Cardiac muscle cell (in vitro differentiated cells and primary cell): ENCODE measurements at regions not wholly inside any gene's neighbourhood (a gene's known extent, or its start where the extent isn't known, plus 50 kb on each side); places are given as distances from the start of the nearest gene placed in this dataset.
"Not testable (repeated sequence)": the region's sequence is repeated elsewhere in the genome, so short reads cannot be mapped to it uniquely, and the experiment has no call there.

Source experiments
- DNase-seq, 2 donors: peaks; one replicate each; pipeline versions ENCODE4 v3.0.0 to v3.0.0-alpha.2; 2010 to 2017; ENCODE audit warnings: low read depth in 1 of 2, low spot score in 1 of 2
- H3K27ac ChIP-seq: fragments of 200-600 bp; sonication (generic); 2 replicates; pipeline ENCODE4 v1.5.1; 2016
- H3K27me3 ChIP-seq: fragments of 200-600 bp; sonication (generic); 2 replicates; pipeline ENCODE4 v1.6.0; 2016; ENCODE audit warnings: control low read depth
- H3K36me3 ChIP-seq: fragments of 200-600 bp; sonication (generic); 2 replicates; pipeline ENCODE4 v1.5.1; 2016; ENCODE audit warnings: control low read depth
- H3K4me1 ChIP-seq: fragments of 200-600 bp; sonication (generic); 2 replicates; pipeline ENCODE4 v1.8.1; 2017; ENCODE audit warnings: low read depth, mild to moderate bottlenecking, mixed run types
- H3K4me3 ChIP-seq: fragments of 200-600 bp; sonication (generic); 2 replicates; pipeline ENCODE4 v1.5.1; 2016; ENCODE audit warnings: mild to moderate bottlenecking
- H3K9me3 ChIP-seq: fragments of 200-600 bp; sonication (generic); 2 replicates; pipeline ENCODE4 v1.5.1; 2017; ENCODE audit warnings: low read depth, mild to moderate bottlenecking, control low read depth
- TF ChIP-seq, protein P1 (sequence below): IDR thresholded peaks from 2 replicates; pipeline ENCODE4 v1.5.1; 2012; ENCODE audit warnings: low read depth, mild to moderate bottlenecking, low read length

DNA sequence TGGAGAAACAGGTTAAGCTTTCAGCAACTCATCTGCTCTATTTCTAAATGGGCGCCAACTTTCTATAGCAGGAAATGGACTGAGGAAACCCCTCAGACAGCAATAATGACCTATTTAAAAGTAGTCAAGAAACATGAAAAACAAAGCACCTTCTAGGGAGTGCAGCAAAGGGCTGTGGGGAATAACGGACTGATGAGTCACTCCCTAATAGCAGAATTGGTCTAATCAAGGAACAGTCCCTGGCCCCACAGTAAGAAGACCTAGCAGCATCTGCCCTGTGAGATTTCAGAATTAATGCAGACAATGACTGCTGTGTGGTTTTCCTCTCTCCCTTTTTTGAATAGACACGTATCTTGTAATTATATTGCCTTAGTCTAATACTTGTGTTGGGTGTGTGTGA is 602.9 kb downstream of the IPMK start:
- no peak overlapping the region for H3K27ac ChIP-seq
- H3K9me3 ChIP-seq, result no peaks in the 10 kb centered on the region
- H3K4me1 ChIP-seq, result no peaks in the 10 kb centered on the region
- H3K27me3 ChIP-seq, result no peaks in the 10 kb centered on the region
- TF ChIP-seq, protein P1, sequence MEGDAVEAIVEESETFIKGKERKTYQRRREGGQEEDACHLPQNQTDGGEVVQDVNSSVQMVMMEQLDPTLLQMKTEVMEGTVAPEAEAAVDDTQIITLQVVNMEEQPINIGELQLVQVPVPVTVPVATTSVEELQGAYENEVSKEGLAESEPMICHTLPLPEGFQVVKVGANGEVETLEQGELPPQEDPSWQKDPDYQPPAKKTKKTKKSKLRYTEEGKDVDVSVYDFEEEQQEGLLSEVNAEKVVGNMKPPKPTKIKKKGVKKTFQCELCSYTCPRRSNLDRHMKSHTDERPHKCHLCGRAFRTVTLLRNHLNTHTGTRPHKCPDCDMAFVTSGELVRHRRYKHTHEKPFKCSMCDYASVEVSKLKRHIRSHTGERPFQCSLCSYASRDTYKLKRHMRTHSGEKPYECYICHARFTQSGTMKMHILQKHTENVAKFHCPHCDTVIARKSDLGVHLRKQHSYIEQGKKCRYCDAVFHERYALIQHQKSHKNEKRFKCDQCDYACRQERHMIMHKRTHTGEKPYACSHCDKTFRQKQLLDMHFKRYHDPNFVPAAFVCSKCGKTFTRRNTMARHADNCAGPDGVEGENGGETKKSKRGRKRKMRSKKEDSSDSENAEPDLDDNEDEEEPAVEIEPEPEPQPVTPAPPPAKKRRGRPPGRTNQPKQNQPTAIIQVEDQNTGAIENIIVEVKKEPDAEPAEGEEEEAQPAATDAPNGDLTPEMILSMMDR, result no peak
- peak in 1 of 2 donors; percentile 3 for DNase-seq
- no peak overlapping the region for H3K4me3 ChIP-seq
- no peaks in the 10 kb centered on the region for H3K36me3 ChIP-seq

- Histone ChIP-seq H3K27me3 (no peaks in the 10 kb centered on the region), H3K27ac (no peak overlapping the region), H3K4me3 (no peak overlapping the region), H3K9me3 (no peaks in the 10 kb centered on the region), H3K36me3 (no peaks in the 10 kb centered on the region), H3K4me1 (no peaks in the 10 kb centered on the region)
- TF ChIP-seq, protein P1, result no peak
- no peak for DNase-seq
Observed at GRCh38 chr10:57663401-57663800, 604.3 kb downstream of the IPMK start.

DNA sequence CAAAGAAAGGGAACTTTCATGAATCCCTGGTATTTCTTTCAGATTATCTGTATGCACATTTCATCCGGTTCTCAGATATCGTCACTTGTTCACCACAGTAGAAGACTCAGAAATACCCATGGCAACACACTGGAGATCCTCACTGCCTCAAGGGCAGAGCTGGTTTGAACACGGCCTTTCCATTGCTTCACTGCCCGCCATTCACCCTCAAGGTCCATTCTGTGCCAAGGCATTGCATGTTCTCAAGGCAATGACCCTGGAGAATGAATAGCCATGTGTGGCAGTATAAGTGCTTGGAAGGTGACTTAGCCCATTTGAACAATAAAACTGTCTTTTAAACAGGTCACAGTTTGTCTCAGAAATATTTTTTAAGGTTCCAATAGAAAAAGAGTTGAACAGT is 606.5 kb downstream of the IPMK start:
- no peaks in the 10 kb centered on the region for H3K9me3 ChIP-seq
- TF ChIP-seq, protein P1, result no peak
- H3K27ac ChIP-seq, result no peak overlapping the region
- no peaks in the 10 kb centered on the region for H3K36me3 ChIP-seq
- no peaks in the 10 kb centered on the region for H3K4me1 ChIP-seq
- DNase-seq, result no peak
- H3K4me3 ChIP-seq, result no peak overlapping the region
- no peaks in the 10 kb centered on the region for H3K27me3 ChIP-seq

- H3K4me3 ChIP-seq, result no peak overlapping the region
- no peaks in the 10 kb centered on the region for H3K4me1 ChIP-seq
- H3K27me3 ChIP-seq, result no peaks in the 10 kb centered on the region
- no peaks in the 10 kb centered on the region for H3K9me3 ChIP-seq
- TF ChIP-seq, protein P1, result peak; percentile 84
- peak; percentile 66 to 78 for DNase-seq
- H3K36me3 ChIP-seq, result no peaks in the 10 kb centered on the region
- no peak overlapping the region for H3K27ac ChIP-seq
Observed at GRCh38 chr10:57657164-57657765, 610.4 kb downstream of the IPMK start.

DNA sequence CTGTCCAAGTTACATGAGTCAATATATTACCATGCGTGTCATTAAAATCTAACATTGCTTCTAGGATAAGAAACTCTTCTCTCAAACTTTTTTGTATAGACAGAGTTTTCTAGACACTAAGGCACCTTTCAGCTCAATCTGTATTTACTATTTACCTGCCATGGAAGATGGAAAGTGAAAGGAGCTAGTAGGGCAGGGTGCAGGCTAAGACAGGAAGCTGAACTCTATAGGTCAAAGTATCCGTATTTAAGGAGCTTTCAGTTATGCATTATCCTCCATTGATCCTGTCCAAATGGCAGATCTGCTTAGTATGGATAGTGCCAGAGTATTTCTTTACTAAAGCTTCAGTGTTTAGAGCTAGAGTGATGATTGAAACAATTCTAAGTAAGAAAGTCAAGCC is 612.8 kb downstream of the IPMK start:
- no peak overlapping the region for H3K27ac ChIP-seq
- no peaks in the 10 kb centered on the region for H3K27me3 ChIP-seq
- no peaks in the 10 kb centered on the region for H3K9me3 ChIP-seq
- no peaks in the 10 kb centered on the region for H3K4me1 ChIP-seq
- DNase-seq, result no peak
- no peaks in the 10 kb centered on the region for H3K36me3 ChIP-seq
- TF ChIP-seq, protein P1, result no peak
- no peak overlapping the region for H3K4me3 ChIP-seq

GRCh38 chr10:57645108-57645507 is 622.6 kb downstream of the IPMK start:
- H3K27me3 ChIP-seq, H3K4me3 ChIP-seq, DNase-seq, H3K4me1 ChIP-seq, H3K36me3 ChIP-seq, H3K9me3 ChIP-seq, H3K27ac ChIP-seq: not testable (repeated sequence)
